ENCODE measurements at regions not wholly inside any gene's neighbourhood (a gene's known extent, or its start where the extent isn't known, plus 50 kb on each side); places are given as distances from the start of the nearest gene placed in this dataset.
"Not testable (repeated sequence)": the region's sequence is repeated elsewhere in the genome, so short reads cannot be mapped to it uniquely, and the experiment has no call there.

DNA sequence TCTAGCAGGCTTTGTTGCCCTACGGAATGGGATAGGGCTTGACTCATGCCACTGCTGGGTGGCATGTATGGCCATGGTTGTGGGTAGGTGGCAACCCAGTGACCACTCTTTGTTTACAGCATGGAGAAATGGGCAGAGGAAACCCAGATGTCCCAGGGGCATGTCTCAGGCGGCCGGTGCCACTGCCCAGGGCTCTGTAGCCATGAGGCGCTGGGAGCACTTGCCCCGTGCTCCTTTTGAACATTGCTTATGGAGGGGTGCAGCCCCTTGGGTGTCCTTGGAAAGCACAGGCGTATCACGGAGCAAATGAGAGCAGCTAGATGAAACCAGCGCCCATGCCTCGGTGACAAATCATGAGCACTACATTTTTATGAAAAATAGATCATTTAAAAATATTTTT, 212.5 kb upstream of the ECI2 start:
- no peak for DNase-seq

DNA sequence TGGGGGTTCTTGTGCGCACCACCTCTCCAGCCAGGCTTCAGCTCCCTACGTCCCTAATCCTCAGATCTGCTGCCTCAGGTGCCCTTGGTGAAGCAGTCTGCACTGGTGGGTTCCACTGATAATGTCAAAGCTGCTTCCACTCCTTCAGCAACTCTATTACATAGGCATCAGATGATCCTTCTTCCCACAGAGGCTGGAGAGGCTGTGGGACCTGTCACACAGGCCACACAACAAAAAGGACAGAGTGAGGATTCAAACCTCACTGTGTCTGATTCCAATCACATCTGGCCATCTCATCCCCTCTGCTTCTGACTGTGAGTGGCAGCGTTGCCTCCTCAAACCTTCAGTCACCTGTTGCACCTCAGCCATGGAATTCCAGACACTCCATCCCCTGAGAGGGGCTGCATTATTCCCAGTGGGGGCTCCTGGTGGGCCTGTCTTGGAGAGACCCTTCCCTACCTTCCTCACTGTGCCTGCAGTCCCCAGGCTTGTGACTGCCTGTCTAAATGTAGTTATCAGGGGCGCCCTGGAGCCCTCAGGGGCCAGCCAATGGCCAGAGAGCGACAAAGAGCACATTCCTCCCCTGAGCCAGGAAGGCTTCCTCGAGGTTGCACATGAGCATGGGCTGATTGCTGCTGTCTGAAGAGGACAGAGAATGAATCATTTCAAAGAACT, 211.4 kb upstream of the ECI2 start:
- no peak for DNase-seq

DNA sequence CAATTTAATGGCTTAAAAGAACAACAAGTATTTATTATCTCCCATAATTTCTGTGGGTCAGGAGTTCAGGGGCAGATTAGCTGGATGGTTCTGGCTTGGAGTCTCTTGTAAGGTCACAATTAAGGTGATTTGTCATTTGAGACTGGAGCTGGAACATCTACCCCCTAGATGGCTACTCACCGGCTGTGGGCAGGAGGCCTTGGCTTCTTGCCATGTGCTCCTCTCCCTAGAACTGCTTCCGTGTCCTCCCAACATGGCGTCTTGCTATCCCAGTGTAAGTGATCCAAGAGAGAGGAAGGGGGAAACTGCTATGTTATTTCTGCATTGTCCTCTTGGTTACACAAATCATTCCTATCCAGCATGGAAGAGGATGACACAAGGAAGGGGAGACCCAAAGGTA, 210.2 kb upstream of the ECI2 start:
- DNase-seq = no peak

DNA sequence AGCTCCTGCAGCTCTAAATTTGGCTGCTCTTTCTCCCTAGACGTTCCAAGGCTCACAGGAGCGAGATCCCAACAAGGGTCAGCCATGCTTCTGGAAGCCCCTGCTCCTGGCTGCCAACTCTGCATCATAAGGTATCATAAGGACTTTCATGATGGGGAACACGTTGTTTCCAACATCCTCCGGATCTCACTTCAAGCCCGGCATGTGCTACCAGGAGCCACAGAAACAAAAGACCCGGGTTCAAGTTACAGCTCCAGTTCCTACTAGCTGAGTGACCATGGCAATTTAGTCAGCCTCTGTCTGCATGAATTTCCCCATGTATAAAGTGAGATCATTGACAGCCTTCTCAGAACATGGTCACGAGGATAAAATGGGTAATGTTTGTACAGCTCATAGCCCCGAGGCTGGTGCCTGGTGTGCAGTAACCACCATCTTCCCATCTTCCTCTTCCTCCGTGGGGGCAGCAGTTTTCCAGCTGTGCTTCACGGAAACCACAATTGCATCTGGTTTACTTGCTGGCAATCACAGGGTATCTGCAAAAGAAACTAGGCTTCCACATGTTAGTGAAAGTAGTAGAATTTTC, 209.0 kb upstream of the ECI2 start:
- no peak for DNase-seq

DNA sequence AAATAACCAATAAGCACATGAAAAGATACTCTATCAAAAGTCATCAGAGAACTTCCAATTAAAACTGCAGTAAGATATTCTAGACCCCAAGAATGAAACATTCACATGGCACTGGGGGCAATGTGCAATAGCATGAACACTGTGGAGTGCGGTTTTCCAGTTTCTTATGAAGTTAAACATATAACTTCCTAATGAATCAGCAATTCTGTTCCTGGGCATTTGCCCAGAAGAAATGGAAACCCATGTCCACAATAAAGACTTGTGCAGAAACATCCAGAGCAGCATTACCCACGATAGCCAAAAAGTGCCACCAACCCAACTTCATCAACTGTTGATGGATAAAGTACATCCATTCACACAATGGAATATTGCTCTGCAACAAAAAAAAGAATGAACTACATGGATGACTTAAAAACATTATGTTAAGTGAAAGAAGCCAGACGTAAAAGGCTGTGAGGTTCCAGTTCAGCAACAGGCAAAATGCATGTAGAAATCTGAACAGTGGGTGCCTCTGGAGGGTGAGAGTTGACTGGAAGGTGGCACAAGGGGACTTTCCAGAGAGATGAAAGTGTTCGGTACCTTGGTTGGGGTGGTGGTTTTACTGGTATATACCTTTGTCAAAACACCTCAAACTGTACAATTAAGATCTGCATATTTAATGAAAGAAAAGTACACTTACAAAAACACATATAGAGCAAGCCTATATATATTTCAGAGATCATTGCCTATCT, 207.2 kb upstream of the ECI2 start:
- no peak for DNase-seq

DNA sequence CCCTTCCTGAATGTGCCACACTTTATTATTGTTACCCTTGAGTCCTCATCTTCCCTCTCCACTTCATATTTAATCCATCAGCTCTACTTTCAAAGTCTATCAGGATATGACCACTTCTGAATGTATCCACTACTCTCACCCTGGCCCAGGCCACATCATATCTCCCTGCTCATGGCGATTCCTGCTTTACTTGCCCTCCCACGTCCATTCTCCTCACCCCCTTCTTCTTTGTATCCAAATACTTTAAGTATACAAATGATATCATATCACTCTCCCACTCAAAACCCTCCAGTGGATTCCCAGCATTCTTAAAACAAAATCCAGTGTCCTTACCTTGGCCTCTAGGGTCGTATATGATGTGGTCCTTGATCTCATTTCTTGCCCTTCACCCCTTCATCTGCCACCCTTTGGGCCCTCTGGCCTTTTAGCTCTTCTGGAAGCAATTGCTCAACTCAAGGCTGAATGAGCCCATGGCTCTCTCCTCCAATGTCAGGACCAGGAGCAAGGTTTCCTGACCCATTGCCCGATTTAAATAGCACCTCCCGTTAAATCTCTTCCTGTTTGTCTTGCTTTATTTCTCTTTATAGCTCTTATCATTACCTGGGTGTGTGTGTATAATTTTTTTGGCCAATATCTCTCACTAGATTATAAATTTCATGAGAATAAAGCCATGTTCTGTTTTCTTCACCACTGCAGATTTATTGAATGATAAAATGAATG, 205.9 kb upstream of the ECI2 start:
- no peak for DNase-seq

DNA sequence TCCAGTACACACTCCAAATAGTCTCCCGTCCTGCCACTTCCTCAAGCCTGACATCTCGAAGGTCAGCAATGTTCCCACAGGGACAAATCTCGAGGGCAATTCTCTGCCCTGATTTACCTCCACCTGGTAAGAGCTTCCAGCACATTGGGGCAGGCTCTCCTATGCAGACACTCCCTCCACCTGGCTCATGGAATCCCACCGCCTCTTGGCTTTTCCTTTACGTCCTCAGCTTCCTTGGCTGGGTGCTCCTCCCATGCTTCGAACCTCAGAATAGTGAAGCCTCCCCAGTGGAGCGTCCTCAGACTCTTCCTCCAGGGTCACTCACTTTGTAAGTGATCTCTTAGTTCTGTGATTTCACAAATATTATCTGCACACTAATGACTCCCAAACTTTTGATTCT, 205.2 kb upstream of the ECI2 start:
- DNase-seq = no peak

DNA sequence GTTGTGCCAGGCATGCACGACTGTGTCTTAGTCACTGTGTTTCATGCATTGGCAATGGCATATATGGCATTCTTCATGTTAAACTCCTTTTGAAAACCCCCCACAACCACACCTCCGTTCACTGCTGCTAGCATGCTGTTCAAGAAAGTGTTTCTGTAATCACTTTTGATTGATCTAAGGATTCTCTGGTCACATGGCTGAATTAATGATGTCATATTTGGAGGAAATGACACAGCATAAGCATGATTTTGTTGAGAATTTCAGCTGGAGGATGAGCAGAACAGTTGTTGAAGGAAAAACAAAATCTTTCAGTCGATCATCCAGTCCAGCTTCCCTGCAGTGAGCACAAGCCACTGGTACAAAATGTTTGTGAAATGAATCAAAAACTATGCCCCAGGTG, 203.5 kb upstream of the ECI2 start:
- no peak for DNase-seq

DNA sequence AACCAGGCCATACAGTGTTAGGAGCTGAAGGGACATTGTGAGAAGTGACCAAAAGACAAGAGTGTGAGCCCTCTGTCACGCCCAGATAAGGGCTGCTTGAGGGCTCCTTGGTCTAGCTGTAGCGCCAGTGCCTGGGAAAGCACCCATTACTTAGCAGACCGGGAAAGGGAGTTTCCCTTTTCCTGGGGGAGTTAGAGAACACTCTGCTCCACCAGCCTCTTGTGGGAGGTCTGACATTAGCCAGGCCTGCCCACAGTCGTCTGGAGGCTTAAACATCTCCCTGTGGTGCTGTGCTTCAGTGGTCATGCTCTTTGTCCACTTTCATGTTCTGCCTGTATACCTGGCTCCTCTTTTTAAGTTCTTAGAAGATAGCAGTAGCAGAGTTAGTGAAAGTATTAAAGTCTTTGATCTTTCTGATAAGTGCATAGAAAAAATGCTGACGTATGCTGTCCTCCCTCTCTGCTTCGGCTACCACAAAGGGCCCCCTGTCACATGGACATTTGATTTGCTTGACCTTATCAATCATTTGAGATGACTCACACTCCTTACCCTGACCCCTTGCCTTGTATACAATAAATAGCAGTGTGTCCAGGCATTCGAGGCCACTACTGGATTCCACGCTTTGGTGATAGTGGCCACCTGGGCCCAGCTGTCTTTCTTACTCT, 201.5 kb upstream of the ECI2 start:
- no peak for DNase-seq

DNA sequence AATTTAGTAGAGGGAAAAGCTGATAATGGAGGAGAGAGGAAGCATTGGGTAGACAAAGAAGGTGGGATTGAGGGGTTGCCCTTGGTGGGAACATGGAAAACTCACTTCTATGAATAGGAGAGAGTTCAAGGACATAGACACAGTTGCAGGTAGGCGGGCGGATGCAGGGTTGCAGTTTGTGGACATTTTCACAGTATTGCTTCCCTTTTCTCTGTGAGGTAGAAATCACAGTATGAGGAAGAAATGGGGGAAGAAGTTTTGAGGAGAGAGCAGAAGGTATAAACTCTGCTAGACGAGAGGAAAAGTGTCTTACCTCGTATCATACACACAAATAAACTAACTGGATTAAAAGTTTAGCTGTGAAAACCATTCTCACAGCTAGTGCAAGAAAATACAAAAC, 200.7 kb upstream of the ECI2 start:
- DNase-seq = no peak

DNA sequence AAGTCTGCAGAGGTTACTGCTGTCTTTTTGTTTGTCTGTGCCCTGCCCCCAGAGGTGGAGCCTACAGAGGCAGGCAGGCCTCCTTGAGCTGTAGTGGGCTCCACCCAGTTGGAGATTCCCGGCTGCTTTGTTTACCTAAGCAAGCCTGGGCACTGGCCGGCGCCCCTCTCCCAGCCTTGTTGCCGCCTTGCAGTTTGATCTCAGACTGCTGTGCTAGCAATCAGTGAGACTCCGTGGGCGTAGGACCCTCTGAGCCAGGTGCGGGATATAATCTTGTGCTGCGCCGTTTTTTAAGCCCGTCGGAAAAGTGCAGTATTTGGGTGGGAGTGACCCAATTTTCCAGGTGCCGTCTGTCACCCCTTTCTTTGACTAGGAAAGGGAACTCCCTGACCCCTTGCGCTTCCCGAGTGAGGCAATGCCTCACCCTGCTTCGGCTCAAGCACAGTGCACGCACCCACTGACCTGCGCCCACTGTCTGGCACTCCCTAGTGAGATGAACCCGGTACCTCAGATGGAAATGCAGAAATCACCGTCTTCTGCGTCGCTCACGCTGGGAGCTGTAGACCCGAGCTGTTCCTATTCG, 198.9 kb upstream of the ECI2 start:
- DNase-seq = not testable (repeated sequence)

DNA sequence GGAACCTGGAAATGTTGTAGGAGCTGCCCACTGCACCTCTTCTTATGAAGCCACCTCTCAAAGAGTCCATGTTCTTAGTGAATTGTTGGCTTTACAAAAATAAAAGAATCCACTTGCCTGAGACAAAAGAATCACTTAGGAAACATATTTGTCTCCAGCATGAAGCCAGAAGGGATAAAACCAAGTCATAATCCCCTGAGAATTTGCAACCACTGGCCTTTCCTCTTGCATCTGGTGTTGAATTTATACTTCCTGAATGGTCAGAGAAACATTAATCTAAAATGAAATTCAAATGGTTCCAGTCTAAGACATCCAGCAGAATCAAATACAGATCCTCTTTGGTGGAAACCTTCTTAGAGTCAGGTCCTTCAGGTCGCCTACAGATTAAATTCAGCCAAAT, 192.5 kb upstream of the ECI2 start:
- no peak for DNase-seq

DNA sequence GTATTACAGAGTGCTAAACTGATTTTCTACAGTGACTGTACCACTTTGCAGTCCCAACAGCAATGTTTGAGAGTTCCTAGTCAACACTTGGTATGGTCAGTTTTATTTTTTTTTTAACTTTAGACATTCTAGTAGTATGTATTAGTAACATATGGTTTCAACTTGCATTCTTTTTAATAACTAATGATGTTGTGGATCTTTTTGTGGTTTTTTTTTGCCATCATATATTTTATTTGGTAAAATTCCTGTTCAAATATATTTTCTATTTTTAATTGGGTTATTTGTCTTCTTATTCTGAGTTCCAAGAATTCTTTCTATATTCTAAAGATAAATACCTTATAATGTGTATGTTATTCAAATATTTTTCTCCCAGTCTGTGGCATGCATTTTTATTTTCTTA, 189.4 kb upstream of the ECI2 start:
- no peak for DNase-seq

DNA sequence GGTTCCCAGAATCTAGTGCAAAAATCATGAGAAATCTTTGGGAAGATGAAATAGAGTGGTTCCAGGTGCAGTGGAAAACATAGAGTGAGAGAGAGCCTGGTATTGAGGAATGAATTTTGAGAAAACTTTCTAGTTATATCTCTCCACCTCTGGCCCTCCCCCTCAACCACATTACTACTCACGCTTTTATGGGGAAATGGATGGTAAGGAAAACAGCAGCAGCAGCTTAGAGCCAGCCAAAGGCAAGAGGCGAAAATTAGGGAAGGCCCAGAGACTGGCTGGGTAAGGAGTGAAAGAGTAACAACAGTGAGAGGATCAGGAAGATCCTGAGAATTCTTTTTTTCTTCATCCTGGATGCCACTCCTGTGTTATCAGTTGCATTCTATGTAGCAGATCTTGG, 187.9 kb upstream of the ECI2 start:
- no peak for DNase-seq

DNA sequence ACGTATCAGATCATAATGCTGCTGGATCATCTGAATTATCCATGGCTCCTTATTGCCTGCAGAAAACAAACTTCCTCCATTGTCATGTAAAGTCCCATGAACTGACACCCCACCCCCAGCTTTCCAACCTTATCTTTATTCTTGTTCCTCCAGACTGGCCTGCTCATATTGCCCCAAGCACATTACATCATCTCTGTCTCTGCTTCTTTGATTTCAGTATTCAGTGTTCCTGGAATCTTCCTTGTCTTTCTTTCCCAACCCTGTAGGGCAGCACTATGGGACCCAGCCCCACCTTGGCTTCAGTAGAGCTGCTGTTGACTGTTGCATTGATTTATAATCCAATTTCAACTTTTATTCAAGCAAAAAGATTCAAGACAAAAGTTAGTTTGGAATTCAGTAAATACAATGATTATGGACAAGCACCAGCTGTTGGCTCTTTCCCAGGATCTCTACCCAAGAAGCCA, 187.5 kb upstream of the ECI2 start:
- no peak for DNase-seq

DNA sequence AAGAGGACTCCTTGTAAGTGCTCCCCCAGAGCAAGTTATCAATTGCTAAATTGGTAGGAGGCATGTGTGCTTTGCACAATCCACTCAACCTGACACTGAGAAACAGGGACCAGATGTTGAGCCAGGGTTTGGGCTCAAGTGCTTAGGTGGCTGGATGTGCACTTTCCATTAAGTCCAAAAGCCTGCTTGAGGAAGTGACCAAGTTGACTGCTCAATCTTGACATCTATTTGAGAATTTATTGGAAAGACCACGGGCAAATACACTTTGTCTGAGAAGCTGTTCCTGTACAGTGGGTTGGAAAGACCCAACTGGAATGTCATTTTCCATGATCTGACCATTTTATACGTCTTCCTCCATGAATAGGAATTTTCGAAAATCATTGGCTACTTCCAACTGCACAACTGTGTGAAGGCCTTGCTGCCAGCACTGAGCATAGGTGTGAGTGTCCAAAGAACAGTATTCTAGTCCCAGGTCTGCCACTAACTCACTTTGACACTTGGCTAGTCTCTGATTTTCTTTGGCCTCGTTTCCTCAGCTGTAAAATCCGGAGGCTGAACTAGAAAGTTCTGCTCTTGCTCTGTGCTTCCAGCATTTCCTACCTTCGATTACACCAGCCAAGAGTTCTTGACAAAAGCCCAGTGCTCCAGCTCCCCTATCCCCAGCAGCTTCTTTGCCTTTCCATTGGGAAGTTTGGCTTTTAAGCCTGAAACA, 186.9 kb upstream of the ECI2 start:
- DNase-seq = no peak

DNA sequence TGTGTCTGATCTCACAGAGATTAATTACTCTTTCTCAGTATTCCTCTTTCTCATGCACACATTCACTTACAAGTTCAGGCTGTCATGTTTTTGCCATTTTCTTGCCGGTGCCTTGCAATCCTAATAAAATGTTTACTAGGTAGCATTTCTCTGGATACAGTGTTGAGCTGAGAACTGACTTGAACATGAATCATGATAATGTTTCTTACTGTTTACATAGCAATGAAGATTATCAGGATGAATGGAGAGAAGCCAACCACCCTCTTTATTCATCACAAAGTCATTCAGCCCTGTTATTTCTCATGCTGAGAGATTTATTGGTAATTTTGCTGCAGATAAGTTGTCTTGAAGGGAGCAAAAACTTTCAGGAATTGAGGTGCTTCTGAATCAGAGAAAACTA, 185.5 kb upstream of the ECI2 start:
- no peak for DNase-seq

DNA sequence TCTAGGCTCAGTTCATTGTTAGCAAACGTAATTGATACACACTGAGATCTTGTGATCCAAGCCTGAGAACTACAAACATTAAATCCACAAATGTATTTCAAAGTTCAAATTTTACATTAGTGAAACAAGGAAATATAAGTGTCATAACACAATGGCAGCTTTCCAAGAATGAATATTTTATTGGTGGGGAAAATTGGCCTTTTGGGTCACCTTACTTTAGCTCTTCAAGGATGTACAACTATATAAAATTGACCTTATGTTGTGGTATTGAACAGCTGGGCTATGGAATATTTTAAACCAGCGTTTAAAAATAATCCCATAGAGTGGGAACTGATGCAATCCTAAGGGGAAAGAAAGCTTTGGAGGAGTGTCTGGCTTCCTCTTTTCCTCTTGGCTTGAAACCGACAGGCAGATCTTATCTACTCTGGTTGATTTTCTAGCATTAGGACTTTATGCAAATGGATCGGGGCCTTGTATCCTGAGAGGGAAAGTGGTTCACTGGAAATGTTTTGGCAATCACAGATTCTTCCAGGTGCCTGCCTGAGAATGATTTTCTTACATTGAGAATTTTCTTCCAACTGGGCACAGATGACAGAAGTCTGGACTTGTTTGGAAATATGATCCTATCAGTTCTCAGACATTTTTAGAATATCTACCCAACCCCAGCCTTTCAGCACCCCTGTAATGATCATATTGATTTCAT, 184.8 kb upstream of the ECI2 start:
- no peak for DNase-seq

DNA sequence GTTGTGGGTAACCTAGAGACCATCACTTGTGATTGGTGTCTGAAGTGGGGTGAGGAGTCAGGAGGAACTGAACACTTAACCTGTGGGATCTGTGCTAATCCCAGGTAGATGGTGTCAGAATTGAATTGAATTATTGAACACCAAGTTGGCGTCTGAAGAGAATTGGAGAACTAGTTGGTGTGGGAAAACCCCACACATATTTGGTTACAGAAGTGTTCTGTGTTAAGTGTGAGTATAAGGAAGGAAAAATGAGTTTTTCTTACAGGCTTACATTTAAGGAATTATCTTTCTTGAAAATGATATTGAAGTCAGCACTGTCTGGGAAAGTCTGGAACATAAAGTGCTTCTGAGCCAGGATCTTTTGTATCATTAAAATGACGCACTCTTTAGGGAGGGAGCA, 182.9 kb upstream of the ECI2 start:
- DNase-seq = no peak

DNA sequence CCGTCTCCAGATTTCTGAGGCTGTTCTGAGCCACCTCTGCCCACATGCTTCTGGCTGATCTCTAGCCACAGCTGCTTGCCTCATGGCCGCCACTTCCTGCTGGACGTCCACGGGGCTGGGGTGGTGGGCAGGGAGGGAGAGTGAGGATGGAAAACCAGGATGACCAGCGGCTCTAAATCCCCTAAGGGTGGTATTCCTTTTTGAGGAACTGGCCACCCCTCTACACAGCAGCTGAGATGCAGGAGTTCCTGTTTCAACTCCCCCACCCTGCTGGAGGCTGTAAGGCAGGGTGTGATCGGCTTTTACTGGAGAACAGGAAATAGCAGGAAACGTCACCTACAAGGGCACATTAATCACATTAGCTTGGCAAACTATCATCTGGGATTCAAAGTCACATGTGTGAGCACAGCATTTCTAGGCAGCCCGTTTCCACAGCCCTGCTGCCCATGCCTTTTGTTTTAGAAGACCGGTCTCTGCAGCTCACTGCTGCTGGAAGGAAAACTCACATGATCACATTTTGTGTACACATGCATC, 181.6 kb upstream of the ECI2 start:
- DNase-seq = no peak

DNA sequence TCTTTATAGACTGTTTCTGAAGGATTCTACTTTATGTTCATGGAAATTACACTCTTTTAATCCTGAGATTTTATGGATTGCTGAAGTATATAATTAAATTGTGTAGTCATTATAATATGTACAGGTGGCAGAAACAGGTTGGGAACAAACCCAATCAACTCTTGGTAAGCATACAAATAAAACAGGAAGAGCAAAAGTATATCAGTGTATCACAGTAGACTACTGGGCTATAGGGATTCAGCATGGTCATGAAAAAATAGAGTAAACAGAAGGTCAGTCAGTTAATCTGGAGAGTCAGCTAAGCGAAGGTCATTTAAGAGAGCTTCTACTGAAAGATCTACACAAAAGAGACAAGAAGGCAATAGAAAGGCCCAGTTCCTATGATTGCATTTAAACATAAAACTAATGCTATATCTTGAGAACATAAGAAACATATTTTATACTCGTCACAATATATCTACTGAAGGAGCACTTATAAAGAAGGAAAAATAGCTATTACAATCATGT, 178.9 kb upstream of the ECI2 start:
- DNase-seq = no peak
